Upper lobe of right lung (tissue), 1 donor: ENCODE measurements at regions not wholly inside any gene's neighbourhood (a gene's known extent, or its start where the extent isn't known, plus 50 kb on each side); places are given as distances from the start of the nearest gene placed in this dataset.

Source experiments
- ATAC-seq: fragments of 200-7000 bp; cut with Tn5 transposase; one replicate; pipeline ENCODE4 v1.9.1; 2020; ENCODE audit warnings: mild to moderate bottlenecking, moderate library complexity
- DNase-seq: peaks from one replicate; pipeline ENCODE4 v3.0.0-alpha.2; 2020
- H3K27ac ChIP-seq: fragments of 200-600 bp; one replicate; pipeline ENCODE4 v1.8.0; 2022
- H3K27me3 ChIP-seq: fragments of 200-600 bp; one replicate; pipeline ENCODE4 v1.8.0; 2022; ENCODE audit warnings: mild to moderate bottlenecking
- H3K36me3 ChIP-seq: fragments of 200-600 bp; one replicate; pipeline ENCODE4 v1.8.0; 2022
- H3K4me1 ChIP-seq: fragments of 200-600 bp; one replicate; pipeline ENCODE4 v1.8.0; 2022
- H3K4me3 ChIP-seq: fragments of 200-600 bp; one replicate; pipeline ENCODE4 v1.8.0; 2022; ENCODE audit warnings: mild to moderate bottlenecking
- H3K9me3 ChIP-seq: fragments of 200-600 bp; one replicate; pipeline ENCODE4 v1.8.0; 2022
- intact Hi-C: fragments of 100-400 bp; cut with DNase I; formaldehyde crosslinking; loops from one replicate; pipeline ENCODE4 v1.11.0; 2022
- TF ChIP-seq, protein P1 (sequence below): fragments of 200-600 bp; IDR thresholded peaks from one replicate; pipeline ENCODE4 v1.8.0; 2022; ENCODE audit warnings: antibody characterized with exemption
- donor health status: DM: no; HTN: yes; CAD: no; lungs with severe emphysema.

DNA sequence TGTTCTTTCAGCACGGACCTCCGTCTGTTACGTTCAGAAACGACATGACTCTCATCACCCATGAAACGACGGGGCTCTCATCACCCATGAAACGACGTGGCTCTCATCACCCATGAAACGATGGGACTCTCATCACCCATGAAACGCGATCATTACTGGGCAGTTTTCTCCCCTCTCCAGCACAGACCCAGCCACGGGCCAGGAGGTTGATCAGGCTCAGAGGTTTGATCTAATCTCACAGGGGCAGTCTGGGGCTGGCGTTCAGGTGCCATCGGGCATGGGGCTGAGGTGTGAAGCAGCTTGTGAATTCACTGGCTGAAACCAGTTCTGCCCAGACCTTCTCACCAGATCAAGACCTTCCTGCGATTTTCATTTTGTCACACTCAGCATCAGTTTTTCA is 296.4 kb downstream of the NDUFA10 start:
- no peak for ATAC-seq
- H3K27ac ChIP-seq: no peak overlapping the region
- no peak overlapping the region for H3K4me3 ChIP-seq
- peak; percentile 42 for DNase-seq
- H3K9me3 ChIP-seq: no peaks in the 10 kb centered on the region
- TF ChIP-seq, protein P1, sequence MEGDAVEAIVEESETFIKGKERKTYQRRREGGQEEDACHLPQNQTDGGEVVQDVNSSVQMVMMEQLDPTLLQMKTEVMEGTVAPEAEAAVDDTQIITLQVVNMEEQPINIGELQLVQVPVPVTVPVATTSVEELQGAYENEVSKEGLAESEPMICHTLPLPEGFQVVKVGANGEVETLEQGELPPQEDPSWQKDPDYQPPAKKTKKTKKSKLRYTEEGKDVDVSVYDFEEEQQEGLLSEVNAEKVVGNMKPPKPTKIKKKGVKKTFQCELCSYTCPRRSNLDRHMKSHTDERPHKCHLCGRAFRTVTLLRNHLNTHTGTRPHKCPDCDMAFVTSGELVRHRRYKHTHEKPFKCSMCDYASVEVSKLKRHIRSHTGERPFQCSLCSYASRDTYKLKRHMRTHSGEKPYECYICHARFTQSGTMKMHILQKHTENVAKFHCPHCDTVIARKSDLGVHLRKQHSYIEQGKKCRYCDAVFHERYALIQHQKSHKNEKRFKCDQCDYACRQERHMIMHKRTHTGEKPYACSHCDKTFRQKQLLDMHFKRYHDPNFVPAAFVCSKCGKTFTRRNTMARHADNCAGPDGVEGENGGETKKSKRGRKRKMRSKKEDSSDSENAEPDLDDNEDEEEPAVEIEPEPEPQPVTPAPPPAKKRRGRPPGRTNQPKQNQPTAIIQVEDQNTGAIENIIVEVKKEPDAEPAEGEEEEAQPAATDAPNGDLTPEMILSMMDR: no peak
- intact Hi-C loops: no loop called here
- no peaks in the 10 kb centered on the region for H3K27me3 ChIP-seq
- no peaks in the 10 kb centered on the region for H3K36me3 ChIP-seq
- no peaks in the 10 kb centered on the region for H3K4me1 ChIP-seq

DNA sequence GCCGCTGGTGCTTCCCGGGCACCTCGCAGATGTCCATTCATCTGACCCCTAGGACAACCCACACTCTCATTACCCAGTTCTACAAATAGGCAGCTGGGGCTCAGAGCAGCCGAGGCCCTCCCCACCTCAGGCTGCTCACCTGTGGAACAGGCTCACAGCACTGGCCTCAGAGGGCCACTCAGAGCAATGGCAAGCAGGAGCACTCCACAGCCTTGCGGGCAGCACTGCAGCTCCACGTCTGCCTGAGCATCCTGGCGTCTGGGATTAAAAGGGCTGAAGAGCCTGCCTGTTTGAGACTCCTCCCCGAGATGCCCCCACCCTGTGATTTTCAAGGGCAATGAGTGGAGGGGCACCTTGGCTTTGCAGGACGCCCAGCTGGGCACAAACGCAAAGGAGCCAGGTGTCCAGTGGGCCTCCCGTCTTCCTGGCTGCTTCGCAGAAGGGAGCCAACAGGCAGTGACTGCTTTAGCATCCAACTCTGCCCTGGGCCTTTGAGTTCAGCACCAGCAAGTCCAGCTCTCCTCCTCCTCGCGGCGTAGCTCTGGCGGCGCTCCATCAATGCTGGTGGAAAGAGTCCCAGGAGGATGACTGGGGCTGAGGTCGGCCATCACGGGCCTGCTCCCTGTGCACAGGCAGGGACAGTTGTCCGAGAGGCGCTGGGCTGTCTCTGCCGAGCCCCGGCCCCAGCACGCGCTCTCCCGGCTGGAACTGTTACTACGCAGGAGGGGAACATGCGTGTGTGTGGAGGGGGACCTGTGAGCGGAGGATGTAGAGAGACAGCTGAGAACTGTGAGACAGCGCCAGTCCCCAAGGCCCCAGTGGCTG is 297.2 kb downstream of the NDUFA10 start:
- intact Hi-C loops: no loop called here
- Histone ChIP-seq H3K36me3 (no peaks in the 10 kb centered on the region), H3K27ac (no peak overlapping the region), H3K4me1 (no peaks in the 10 kb centered on the region), H3K4me3 (no peak overlapping the region), H3K27me3 (no peaks in the 10 kb centered on the region), H3K9me3 (no peaks in the 10 kb centered on the region)
- TF ChIP-seq, protein P1: no peak
- DNase-seq: peak; percentile 63
- ATAC-seq: no peak

DNA sequence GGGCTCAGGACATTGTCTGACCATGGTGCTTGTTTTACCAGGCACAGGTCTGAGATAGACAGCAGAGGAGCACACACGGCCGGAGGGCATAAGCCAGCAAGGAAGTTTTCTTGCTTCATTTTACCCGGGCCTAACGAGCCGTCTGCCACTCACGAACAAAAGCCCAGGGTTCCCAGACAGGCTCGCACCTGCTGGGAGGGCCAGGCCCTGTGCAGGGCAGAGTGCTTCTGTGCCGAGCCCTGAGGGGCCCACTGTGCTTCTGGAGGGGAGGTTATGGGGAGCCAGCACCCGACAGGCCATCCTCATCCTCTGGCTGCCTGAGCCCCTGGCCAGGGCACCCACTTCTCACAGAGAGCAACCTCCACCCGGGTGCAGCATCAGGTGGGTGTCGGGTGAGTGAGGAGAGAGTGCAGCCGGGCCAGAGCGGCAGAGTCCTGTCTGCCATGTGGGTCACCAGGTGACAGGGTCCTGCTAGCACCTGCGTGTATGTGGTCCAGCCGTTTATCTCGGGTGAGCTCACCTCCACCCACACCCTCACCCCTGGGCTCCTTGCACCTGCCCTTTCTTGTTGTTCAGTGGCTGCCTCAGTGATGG is 297.9 kb downstream of the NDUFA10 start:
- intact Hi-C loops: no loop called here
- ATAC-seq: no peak
- no peaks in the 10 kb centered on the region for H3K36me3 ChIP-seq
- no peak overlapping the region for H3K4me3 ChIP-seq
- H3K27ac ChIP-seq: no peak overlapping the region
- H3K4me1 ChIP-seq: no peaks in the 10 kb centered on the region
- DNase-seq: peak; percentile 45
- TF ChIP-seq, protein P1: no peak
- H3K9me3 ChIP-seq: no peaks in the 10 kb centered on the region
- no peaks in the 10 kb centered on the region for H3K27me3 ChIP-seq

DNA sequence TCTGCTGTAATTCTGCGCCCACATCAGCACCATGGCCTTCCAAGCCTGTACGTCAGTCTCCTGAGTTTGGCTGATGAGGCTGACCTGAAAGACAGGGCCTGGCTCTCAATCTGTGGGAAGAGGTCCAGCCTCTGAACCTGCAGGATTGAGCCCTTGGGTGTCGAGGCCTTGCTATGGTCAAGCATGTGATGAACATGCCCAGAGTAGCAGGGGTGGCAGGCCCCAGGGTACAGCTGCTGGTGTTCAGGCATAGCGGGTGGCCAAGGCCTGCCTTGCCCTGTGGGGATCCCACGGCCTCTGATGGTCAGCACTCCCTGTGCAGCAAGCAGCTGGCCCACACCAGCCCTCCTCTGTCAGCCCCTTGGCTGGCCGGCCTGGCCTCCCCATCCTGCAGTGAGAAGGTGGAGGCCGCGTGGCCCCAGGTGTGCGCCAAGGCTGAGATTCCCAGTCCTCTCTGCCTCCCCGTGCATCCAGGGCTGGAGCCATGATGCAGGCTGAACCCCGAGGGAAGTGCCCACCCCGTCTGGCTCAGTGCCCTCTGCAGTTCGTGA is 298.4 kb downstream of the NDUFA10 start:
- Histone ChIP-seq H3K9me3 (no peaks in the 10 kb centered on the region), H3K4me3 (no peak overlapping the region), H3K27ac (no peak overlapping the region), H3K4me1 (no peaks in the 10 kb centered on the region), H3K36me3 (no peaks in the 10 kb centered on the region), H3K27me3 (no peaks in the 10 kb centered on the region)
- no peak for ATAC-seq
- TF ChIP-seq, protein P1: no peak
- intact Hi-C loops: no loop called here
- DNase-seq: peak; percentile 52

DNA sequence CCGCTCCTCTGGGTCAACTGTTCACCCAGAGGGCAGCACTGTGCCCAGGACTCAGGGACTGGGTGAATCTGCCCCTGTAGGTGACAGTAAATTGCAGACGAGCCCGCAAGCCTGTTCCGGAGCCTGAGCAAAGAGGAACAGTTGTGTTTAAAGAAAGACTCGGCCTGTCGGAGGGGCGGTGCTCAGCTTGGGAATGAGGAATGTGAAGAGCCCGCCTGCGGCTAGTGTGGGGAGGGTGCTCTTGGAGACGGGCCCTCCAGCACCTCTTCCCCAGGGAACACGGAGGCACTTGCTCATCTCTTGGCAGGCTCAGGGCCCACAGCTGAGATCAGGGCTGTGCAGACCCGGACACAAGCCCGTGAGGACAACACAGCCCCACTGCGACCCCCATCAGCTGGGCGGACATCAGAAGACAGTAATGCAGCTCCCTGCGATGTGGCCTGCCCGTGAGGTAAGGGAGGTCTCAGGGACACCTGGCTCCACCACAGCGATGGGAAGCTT is 299.0 kb downstream of the NDUFA10 start:
- Histone ChIP-seq H3K36me3 (no peaks in the 10 kb centered on the region), H3K9me3 (no peaks in the 10 kb centered on the region), H3K27me3 (no peaks in the 10 kb centered on the region), H3K27ac (no peak overlapping the region), H3K4me1 (no peaks in the 10 kb centered on the region), H3K4me3 (no peak overlapping the region)
- peak; percentile 55 for DNase-seq
- ATAC-seq: no peak
- TF ChIP-seq, protein P1: no peak
- intact Hi-C loops: no loop called here
